GM18519 (cell line): ENCODE measurements at regions not wholly inside any gene's neighbourhood (a gene's known extent, or its start where the extent isn't known, plus 50 kb on each side); places are given as distances from the start of the nearest gene placed in this dataset.

ENCODE experiments used
- ATAC-seq: cut with Tn5 transposase; IDR thresholded peaks from one replicate; pipeline ENCODE4 v1.9.1; 2021; ENCODE audit warnings: mild to moderate bottlenecking, moderate library complexity; ENCODE audit not compliant: unreplicated experiment, low FRiP score

DNA sequence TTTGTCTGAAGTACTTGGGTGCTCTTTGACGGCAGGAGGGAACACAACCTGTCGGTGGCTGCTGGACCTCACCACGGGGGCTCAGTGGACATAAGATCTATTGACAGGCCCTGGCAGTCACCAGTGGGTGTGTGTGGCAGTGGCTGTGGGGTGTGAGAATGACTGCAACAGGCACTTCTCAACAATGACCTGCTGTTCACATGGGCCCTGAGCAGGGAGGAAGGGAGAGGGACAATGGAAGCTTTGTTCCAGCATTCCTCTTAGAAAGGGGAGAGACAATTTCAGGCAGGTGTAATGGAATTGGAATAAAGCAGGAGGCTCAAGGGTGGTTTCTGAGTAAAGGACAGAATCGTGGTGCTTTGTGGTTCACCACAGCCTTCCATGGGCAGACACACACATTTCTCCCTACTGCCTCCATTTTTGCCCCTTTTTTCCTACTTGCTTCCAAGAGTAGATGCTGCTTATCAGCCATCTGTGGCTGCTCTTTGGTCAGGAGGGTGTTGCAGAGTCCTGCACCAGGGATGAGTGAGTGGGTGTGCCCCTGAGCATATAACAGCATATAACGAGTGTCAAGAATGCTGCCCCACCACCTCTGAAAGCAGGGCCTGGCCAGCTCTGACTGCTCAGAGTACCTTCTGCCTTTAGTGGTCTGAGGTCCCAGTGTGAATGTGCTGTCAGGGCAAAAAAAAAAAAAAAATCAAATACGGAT lies 267.7 kb downstream of the RASSF9 start:
- no peak for ATAC-seq

DNA sequence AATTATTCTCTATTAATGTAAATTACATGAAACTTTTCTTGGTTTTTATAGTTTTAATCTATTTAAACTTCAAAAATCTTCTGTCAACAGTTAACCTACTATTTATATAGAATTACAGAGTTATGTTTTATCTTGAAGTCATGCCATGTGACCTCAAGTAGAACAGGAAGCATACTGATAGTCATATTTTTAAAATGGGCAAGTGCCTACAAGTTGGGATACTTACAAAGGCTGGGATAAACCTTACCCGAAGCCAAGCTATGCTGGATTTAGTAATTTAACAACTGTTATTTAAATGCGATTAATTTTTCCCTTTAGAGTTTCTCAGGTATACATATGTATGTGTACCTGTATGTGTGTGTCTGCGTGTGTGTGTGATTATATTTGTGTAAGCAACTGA lies 266.9 kb downstream of the RASSF9 start:
- no peak for ATAC-seq

DNA sequence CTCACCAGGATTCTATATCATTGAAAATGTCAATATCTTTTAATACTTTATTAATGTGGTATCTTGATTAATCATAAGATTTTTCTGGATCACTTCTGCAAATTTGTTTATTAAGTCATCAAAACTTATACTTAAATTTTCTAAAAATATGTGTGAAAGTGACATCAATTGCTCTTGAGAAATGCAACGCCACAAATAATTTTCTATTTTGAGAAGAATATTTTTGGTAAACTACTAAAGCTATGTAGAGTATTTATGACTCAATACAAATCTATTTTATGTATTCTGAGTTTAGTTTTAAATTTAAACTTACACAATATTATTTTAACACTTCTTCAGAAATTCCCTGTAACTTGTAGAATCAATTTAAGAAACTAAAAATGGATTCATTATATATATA lies 263.3 kb downstream of the RASSF9 start:
- no peak for ATAC-seq

DNA sequence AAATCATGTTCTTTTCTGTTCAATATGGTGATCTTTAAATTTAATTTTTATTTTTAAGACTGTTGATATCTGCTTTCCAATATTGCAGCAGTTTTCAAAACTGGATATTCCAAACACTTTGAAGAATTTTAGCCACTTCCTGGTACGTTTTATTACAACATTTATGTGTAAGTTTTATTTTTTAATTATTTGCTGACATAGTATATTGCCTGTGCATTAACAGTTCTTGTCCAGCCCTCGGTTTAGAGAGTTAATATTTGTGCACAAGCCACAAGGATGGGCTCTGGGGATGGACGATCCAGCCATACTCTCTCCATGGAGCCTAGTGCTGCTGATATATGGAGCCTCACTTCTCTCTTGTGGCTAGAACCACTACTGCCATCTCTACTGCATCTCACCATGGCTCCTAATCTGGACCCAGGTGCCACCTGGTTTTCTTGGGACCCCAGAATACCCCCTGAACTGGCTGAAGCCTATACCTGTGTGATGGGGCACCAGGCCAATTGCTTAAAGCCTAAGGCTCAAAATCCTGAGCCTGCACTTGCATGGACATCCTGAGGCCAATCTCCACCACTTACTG lies 262.5 kb downstream of the RASSF9 start:
- ATAC-seq = no peak

GRCh38 chr12:85574291-85574690 lies 261.9 kb downstream of the RASSF9 start:
- ATAC-seq = no peak

GRCh38 chr12:85575120-85576096 lies 260.8 kb downstream of the RASSF9 start:
- ATAC-seq = peak; percentile 96

DNA sequence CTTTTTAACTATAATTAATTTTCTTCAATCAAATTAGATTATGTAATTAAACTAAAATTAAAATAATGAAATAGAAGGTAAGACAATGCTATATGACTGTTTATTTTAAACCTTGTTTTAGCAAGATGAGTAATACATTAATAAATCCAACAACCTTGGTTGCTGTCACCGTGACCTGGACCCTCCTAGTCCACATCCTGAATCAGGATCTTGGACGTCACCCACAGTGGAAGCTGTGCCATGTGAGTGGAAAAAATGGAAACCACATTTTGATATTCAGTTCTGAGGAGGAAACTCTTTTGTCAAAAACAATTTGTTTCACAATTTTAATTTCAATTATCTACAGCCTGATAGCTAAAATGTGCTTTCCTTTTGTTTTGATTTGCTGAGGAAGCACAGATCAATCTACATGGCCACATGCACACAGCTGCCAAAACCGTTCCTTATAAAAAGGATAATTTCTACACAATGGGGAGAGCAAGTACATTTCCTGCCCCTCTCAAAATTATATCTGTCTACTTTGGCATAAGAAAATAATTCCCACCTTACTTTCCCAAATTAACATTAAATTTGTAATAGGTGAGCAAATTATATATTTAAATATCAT lies 255.5 kb downstream of the RASSF9 start:
- ATAC-seq = no peak

- ATAC-seq = no peak
Measured at GRCh38 chr12:85587158-85587557, 249.1 kb downstream of the RASSF9 start.

- no peak for ATAC-seq
Measured at GRCh38 chr12:85588221-85588620, 248.0 kb downstream of the RASSF9 start.

GRCh38 chr12:85600841-85601240 lies 235.4 kb downstream of the RASSF9 start:
- ATAC-seq = no peak

GRCh38 chr12:85603556-85603955 lies 232.7 kb downstream of the RASSF9 start:
- no peak for ATAC-seq

DNA sequence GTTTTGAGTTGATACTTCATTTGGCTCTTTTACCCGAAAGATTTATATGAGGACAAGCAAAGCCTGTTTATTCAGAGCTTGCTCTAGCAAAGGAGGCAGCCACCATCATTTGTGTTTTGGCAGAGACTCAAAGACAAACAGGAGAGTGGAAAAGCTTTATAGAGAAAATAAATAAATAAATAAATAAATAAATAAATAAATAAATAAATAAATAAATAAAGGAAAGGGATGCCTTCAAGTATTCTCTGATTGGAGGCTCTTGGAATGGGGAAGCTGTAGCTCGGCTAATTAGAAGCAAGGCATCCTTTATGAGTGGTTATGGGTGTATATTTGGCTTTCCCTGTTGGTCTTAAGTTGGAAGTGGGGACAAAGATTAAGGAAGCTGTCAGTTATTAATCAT lies 229.8 kb downstream of the RASSF9 start:
- ATAC-seq = no peak

DNA sequence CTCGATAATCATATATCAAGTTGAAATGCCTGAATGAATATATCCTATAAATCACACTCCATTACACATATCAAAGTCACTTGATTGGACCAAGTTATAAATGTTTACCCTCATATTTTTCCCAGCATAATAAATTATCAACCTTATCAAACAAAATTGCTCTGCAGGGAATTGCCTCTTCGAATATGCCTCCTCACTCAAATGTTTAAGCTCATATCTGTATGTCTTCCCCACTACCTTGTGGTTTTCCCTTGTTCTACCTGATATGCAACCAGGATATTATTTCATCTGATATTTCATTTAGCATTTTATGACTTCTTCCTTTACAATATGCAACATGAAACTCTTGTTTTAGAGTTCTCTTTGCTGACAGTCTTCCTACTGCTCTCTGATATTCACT lies 226.4 kb downstream of the RASSF9 start:
- no peak for ATAC-seq

DNA sequence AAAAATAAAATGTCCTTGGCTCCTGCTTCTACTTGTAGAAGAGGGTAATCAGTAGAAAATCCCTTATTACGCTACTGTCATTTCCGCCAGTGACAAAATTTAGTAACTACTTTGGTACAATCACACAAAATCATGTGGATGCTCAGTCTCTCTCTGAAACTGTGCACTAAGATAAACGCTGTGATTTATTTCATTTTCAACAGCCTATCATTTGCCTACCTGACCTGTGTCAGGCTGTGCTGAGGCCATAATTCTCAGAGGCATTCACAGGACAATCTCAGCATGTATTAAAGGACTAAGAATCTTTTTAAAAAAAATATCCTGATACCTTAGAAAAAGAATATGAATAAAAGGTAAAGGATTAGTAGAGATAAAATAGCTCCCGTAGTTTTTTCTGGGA lies 226.0 kb downstream of the RASSF9 start:
- no peak for ATAC-seq

- no peak for ATAC-seq
Measured at GRCh38 chr12:85616201-85616600, 220.0 kb downstream of the RASSF9 start.

DNA sequence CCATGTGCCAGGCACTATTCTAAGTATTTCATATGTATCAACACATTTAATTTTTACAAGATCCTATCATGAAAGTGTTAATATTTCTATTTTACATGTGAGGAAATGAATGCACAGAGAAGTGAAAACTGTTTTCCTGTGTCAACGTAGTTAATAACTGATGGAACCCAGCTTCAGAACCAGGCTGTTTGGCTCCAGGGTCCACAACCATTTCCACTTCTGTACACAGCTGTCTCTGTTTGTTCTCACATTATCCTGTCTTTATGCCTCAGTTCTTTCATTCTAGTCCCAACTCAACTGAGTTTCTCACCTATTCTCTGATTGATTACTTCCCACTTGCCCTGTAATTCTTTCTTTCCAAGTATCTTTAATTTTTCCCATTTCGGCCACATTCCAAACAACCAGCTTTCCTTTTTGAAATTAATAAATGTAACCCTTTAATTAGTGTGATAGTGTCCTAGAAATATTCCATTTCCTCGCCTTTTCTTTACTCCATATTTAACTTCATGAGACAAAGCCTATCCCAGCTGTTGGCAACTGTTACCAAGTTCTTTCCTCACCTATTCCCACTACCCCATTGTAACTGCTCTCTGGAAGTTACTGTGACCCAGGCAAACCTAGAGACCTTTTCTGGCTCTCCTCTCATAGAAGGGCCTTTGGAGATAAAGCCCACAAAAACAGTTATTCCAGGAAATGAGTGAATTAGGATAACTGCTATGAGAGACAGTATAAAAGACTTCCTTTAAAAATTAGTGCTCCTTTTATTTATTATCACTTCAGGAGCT lies 218.7 kb downstream of the RASSF9 start:
- no peak for ATAC-seq

- no peak for ATAC-seq
Measured at GRCh38 chr12:85621041-85621440, 215.2 kb downstream of the RASSF9 start.

- no peak for ATAC-seq
Measured at GRCh38 chr12:85623763-85624162, 212.4 kb downstream of the RASSF9 start.

GRCh38 chr12:85625467-85625866 lies 210.7 kb downstream of the RASSF9 start:
- ATAC-seq = no peak
